Astrocyte (in vitro differentiated cells and primary cell): ENCODE measurements at regions not wholly inside any gene's neighbourhood (a gene's known extent, or its start where the extent isn't known, plus 50 kb on each side); places are given as distances from the start of the nearest gene placed in this dataset.

Source experiments
- DNase-seq: peaks from one replicate; pipeline ENCODE4 v3.0.0-alpha.2; 2010; ENCODE audit warnings: low read depth
- FAIRE-seq: peaks from 2 replicates; lab custom pipeline; 2011; peaks lifted over from hg19 to GRCh38; lab: Jason Lieb, UNC
- H2AFZ ChIP-seq: 2 replicates; pipeline ENCODE4 v1.6.0; 2012; ENCODE audit warnings: low read depth, low read length, inconsistent platforms
- H3K27ac ChIP-seq: 2 replicates; pipeline ENCODE4 v1.5.1; 2011; ENCODE audit warnings: low read depth, low read length, inconsistent platforms
- H3K27me3 ChIP-seq: 2 replicates; pipeline ENCODE4 v1.6.0; 2011; ENCODE audit warnings: low read length, inconsistent platforms; ENCODE audit not compliant: insufficient read depth
- H3K36me3 ChIP-seq: 2 replicates; pipeline ENCODE4 v1.5.1; 2011; ENCODE audit warnings: low read length, inconsistent platforms; ENCODE audit not compliant: insufficient read depth
- H3K4me1 ChIP-seq: 2 replicates; pipeline ENCODE4 v1.5.1; 2011; ENCODE audit warnings: low read length, inconsistent platforms; ENCODE audit not compliant: insufficient read depth
- H3K4me2 ChIP-seq: 2 replicates; pipeline ENCODE4 v1.6.0; 2012; ENCODE audit warnings: low read length, inconsistent platforms
- H3K4me3 ChIP-seq: 2 replicates; pipeline ENCODE4 v1.5.1; 2011; ENCODE audit warnings: low read depth, mild to moderate bottlenecking, low read length, inconsistent platforms; ENCODE audit not compliant: insufficient read depth
- H3K79me2 ChIP-seq: 2 replicates; pipeline ENCODE4 v1.6.0; 2012; ENCODE audit warnings: mild to moderate bottlenecking, low read length, inconsistent platforms; ENCODE audit not compliant: insufficient read depth
- H3K9ac ChIP-seq: 2 replicates; pipeline ENCODE4 v1.6.0; 2012; ENCODE audit warnings: mild to moderate bottlenecking, low read length, inconsistent platforms
- H3K9me3 ChIP-seq: 2 replicates; pipeline ENCODE4 v1.5.1; 2012; ENCODE audit warnings: low read depth, mild to moderate bottlenecking, low read length, inconsistent platforms; ENCODE audit not compliant: insufficient read depth
- H4K20me1 ChIP-seq: 2 replicates; pipeline ENCODE4 v1.6.0; 2012; ENCODE audit warnings: low read length, inconsistent platforms; ENCODE audit not compliant: insufficient read depth
- H3K27ac Mint-ChIP-seq: one replicate; pipeline ENCODE4 v1.8.0; 2021; ENCODE audit warnings: mild to moderate bottlenecking, mixed read lengths; ENCODE audit not compliant: unreplicated experiment
- H3K27me3 Mint-ChIP-seq: one replicate; pipeline ENCODE4 v1.8.0; 2021; ENCODE audit warnings: low read depth, mixed read lengths; ENCODE audit not compliant: unreplicated experiment
- H3K36me3 Mint-ChIP-seq: one replicate; pipeline ENCODE4 v1.8.0; 2021; ENCODE audit warnings: low read depth, mixed read lengths; ENCODE audit not compliant: unreplicated experiment
- H3K4me1 Mint-ChIP-seq: one replicate; pipeline ENCODE4 v1.8.0; 2021; ENCODE audit warnings: low read depth, mixed read lengths; ENCODE audit not compliant: unreplicated experiment
- H3K4me3 Mint-ChIP-seq: one replicate; pipeline ENCODE4 v1.8.0; 2021; ENCODE audit warnings: mild to moderate bottlenecking, moderate library complexity, mixed read lengths; ENCODE audit not compliant: unreplicated experiment
- H3K9me3 Mint-ChIP-seq: one replicate; pipeline ENCODE4 v1.8.0; 2021; ENCODE audit warnings: mild to moderate bottlenecking, mixed read lengths; ENCODE audit not compliant: unreplicated experiment
- EZH2 ChIP-seq: IDR thresholded peaks from 2 replicates; pipeline ENCODE4 v1.6.1; 2012; ENCODE audit warnings: mild to moderate bottlenecking, low read length, inconsistent platforms; ENCODE audit not compliant: insufficient read depth
- TF ChIP-seq, protein P1 (sequence below): IDR thresholded peaks from 2 replicates; pipeline ENCODE4 v1.5.1; 2011; ENCODE audit warnings: low read depth, mild to moderate bottlenecking, inconsistent platforms, low read length, moderate library complexity; ENCODE audit not compliant: insufficient read depth

DNA sequence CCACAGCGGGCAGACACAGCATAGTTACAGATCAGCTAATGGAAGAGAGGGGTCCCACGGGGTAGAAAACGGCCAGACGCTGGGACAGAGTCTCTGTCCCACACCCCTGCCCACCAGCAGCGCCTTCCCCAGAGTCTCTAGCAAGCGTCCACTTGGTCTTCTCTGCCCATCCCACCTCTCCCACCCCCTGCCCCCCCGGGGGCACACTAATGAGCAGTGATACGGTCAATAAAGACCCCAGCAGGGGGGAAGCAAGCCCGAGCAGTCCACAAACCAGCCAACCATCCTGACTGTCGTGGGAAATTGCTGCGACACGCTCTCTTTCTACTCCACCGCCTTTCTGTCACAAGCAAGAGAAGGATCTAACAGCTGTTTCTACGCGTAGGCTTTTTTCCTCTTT is 374.7 kb downstream of the NPHP4 start:
- no peaks in the 10 kb centered on the region for H3K4me1 Mint-ChIP-seq
- no peak overlapping the region for H3K4me3 Mint-ChIP-seq
- Histone ChIP-seq H2AFZ (no peak overlapping the region), H3K79me2 (no peaks in the 10 kb centered on the region), H3K4me1 (no peaks in the 10 kb centered on the region), H3K4me2 (no peak overlapping the region), H3K27ac (no peak overlapping the region), H3K9ac (no peak overlapping the region), H4K20me1 (no peaks in the 10 kb centered on the region), H3K36me3 (no peaks in the 10 kb centered on the region), H3K4me3 (no peak overlapping the region), H3K27me3 (no peaks in the 10 kb centered on the region), H3K9me3 (peaks cover 7% of the 10 kb centered on the region)
- H3K9me3 Mint-ChIP-seq = peaks cover 4% of the 10 kb centered on the region
- no peaks in the 10 kb centered on the region for H3K36me3 Mint-ChIP-seq
- no peak overlapping the region for H3K27ac Mint-ChIP-seq
- FAIRE-seq = no peak
- H3K27me3 Mint-ChIP-seq = peaks cover 45% of the 10 kb centered on the region
- DNase-seq = no peak
- TF ChIP-seq EZH2 = no peak
- TF ChIP-seq, protein P1, sequence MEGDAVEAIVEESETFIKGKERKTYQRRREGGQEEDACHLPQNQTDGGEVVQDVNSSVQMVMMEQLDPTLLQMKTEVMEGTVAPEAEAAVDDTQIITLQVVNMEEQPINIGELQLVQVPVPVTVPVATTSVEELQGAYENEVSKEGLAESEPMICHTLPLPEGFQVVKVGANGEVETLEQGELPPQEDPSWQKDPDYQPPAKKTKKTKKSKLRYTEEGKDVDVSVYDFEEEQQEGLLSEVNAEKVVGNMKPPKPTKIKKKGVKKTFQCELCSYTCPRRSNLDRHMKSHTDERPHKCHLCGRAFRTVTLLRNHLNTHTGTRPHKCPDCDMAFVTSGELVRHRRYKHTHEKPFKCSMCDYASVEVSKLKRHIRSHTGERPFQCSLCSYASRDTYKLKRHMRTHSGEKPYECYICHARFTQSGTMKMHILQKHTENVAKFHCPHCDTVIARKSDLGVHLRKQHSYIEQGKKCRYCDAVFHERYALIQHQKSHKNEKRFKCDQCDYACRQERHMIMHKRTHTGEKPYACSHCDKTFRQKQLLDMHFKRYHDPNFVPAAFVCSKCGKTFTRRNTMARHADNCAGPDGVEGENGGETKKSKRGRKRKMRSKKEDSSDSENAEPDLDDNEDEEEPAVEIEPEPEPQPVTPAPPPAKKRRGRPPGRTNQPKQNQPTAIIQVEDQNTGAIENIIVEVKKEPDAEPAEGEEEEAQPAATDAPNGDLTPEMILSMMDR = no peak

DNA sequence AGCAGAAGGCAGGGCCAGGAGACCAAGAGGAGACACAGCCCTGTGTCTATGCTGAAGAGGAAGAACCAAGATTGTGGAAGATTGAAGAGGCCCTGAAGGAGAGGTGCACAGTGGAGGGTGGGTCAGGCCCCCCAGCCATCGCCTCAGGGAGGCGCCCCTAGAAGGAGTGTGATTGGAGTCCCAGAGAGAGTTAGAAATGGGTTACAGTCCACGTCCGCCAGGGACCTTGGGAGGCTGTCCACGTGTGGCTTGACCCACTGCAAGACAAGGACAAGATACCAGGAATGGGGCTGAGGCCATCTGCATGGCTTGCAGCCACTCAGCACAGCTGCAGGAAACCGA is 375.1 kb downstream of the NPHP4 start:
- Histone ChIP-seq H3K27ac (no peak overlapping the region), H3K36me3 (no peaks in the 10 kb centered on the region), H3K4me1 (no peaks in the 10 kb centered on the region), H4K20me1 (no peaks in the 10 kb centered on the region), H3K4me2 (no peak overlapping the region), H2AFZ (no peak overlapping the region), H3K79me2 (no peaks in the 10 kb centered on the region), H3K4me3 (no peak overlapping the region), H3K27me3 (no peaks in the 10 kb centered on the region), H3K9ac (no peak overlapping the region), H3K9me3 (peaks cover 7% of the 10 kb centered on the region)
- FAIRE-seq = no peak
- no peaks in the 10 kb centered on the region for H3K36me3 Mint-ChIP-seq
- no peak overlapping the region for H3K4me3 Mint-ChIP-seq
- peaks cover 45% of the 10 kb centered on the region for H3K27me3 Mint-ChIP-seq
- DNase-seq = no peak
- TF ChIP-seq, protein P1 = no peak
- TF ChIP-seq EZH2 = no peak
- peaks cover 4% of the 10 kb centered on the region for H3K9me3 Mint-ChIP-seq
- peaks cover under 1% of the 10 kb centered on the region for H3K4me1 Mint-ChIP-seq
- no peak overlapping the region for H3K27ac Mint-ChIP-seq

DNA sequence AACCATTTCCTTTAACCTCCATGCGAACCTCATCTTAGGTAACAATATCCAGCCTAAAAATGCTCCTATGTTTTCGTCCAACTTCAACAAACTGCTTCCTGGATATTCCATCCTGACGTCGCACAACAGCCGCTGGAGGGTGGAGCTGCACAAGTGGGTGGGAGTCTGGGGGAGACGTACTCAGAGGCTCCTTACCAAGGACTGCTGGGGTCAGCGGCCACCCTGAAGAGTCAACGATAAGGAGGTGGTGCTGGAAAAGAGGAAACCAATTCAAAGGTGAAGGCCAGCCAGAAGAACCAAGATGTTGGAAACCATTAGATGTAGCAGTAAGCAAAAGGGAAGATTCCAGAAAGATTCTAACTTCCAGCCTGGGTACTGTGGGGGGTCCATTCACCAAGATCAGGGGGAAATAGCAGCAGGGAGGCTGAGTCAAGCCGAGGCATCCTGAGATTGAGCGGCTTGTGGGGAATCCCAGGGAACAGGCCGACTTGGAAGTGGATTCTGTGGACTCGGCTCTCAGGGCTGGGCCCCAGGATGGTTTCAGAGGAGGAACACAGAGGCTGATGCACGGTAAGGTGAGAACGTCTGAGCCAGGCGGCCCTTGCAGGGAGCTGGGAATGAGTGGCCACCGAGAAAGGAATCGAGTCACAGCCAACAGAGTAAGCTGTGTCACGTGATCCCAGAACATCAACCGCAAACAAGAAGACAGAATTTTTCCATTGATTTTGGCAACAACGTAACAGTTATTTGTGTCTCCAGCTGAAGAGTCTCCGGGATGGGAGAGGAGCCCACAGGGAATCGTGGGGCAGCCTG is 375.7 kb downstream of the NPHP4 start:
- Histone ChIP-seq H3K9me3 (peaks cover 11% of the 10 kb centered on the region), H3K9ac (no peak overlapping the region), H3K27me3 (no peaks in the 10 kb centered on the region), H3K4me1 (no peaks in the 10 kb centered on the region), H3K27ac (no peak overlapping the region), H2AFZ (no peak overlapping the region), H3K4me2 (no peak overlapping the region), H3K79me2 (no peaks in the 10 kb centered on the region), H3K4me3 (no peak overlapping the region), H3K36me3 (no peaks in the 10 kb centered on the region), H4K20me1 (no peaks in the 10 kb centered on the region)
- H3K36me3 Mint-ChIP-seq = no peaks in the 10 kb centered on the region
- peaks cover 4% of the 10 kb centered on the region for H3K9me3 Mint-ChIP-seq
- H3K4me3 Mint-ChIP-seq = no peak overlapping the region
- TF ChIP-seq EZH2 = no peak
- TF ChIP-seq, protein P1 = no peak
- H3K4me1 Mint-ChIP-seq = peaks cover 5% of the 10 kb centered on the region
- DNase-seq = no peak
- FAIRE-seq = no peak
- H3K27me3 Mint-ChIP-seq = peaks cover 45% of the 10 kb centered on the region
- no peak overlapping the region for H3K27ac Mint-ChIP-seq
